SK-N-SH (cell line): ENCODE measurements at regions not wholly inside any gene's neighbourhood (a gene's known extent, or its start where the extent isn't known, plus 50 kb on each side); places are given as distances from the start of the nearest gene placed in this dataset.

Experiments used
- CTCF ChIA-PET: fragments of 300-600, 350-600 bp; formaldehyde crosslinking; extraction: SDS; loops from one replicate; lab custom pipeline; 2021; lab: Yijun Ruan, JAX
- POLR2A ChIA-PET: fragments of 350-600 bp; sonication (Branson Sonifier 250); formaldehyde crosslinking; extraction: SDS; loops from one replicate; lab custom pipeline; 2020; ENCODE audit warnings: antibody characterized with exemption, inconsistent platforms; lab: Yijun Ruan, JAX
- DNase-seq: peaks from one replicate; pipeline ENCODE4 v3.0.0; 2012
- H2AFZ ChIP-seq: fragments of 200-600 bp; sonication (generic); 2 replicates; pipeline ENCODE4 v1.8.1; 2016; ENCODE audit warnings: antibody characterized with exemption, mild to moderate bottlenecking, low read depth
- H3F3A ChIP-seq: fragments of 200-600 bp; sonication (generic); replicated peaks from 2 replicates; pipeline ENCODE3; 2016; ENCODE audit warnings: antibody characterized with exemption, mild to moderate bottlenecking; ENCODE audit not compliant: insufficient read depth
- H3K27ac ChIP-seq, 2 experiments: fragments of 200-500 bp in 1 of 2; fragments of 200-600 bp in 1 of 2; sonication (Bioruptor generic) in 1 of 2; sonication (generic), shearing (Covaris generic) in 1 of 2; 2 replicates each; pipeline versions ENCODE4 v1.5.1 to v1.6.1; 2014 to 2016; ENCODE audit warnings: low read depth in 2 of 2, inconsistent platforms in 1 of 2, low read length in 1 of 2, mild to moderate bottlenecking in 1 of 2, mixed read lengths in 1 of 2
- H3K27me3 ChIP-seq: fragments of 200-600 bp; sonication (generic), shearing (Covaris generic); 2 replicates; pipeline ENCODE4 v1.6.1; 2016; ENCODE audit warnings: mixed run types; ENCODE audit not compliant: insufficient read depth
- H3K36me3 ChIP-seq, 2 experiments: fragments of 200-500 bp in 1 of 2; fragments of 200-600 bp in 1 of 2; sonication (Bioruptor generic) in 1 of 2; sonication (generic) in 1 of 2; replicated peaks in 1 of 2; 2 replicates each; pipeline versions ENCODE3 to v1.5.1; 2014 to 2016; ENCODE audit warnings: low read length in 1 of 2, mild to moderate bottlenecking in 1 of 2; ENCODE audit not compliant: insufficient read depth in 2 of 2, control insufficient read depth in 1 of 2
- H3K4me1 ChIP-seq, 2 experiments: fragments of 200-500 bp in 1 of 2; fragments of 200-600 bp in 1 of 2; sonication (Bioruptor generic) in 1 of 2; sonication (generic), shearing (Covaris generic) in 1 of 2; 2 replicates each; pipeline versions ENCODE4 v1.5.1 to v1.6.1; 2014 to 2016; ENCODE audit warnings: low read depth in 1 of 2, low read length in 1 of 2, mixed run types in 1 of 2; ENCODE audit not compliant: insufficient read depth in 2 of 2, control insufficient read depth in 1 of 2
- H3K4me2 ChIP-seq: fragments of 200-600 bp; sonication (generic), shearing (Covaris generic); 2 replicates; pipeline ENCODE4 v1.6.1; 2017; ENCODE audit warnings: mixed run types
- H3K4me3 ChIP-seq, 2 experiments: fragments of 200-500 bp in 1 of 2; fragments of 200-600 bp in 1 of 2; sonication (Bioruptor generic) in 1 of 2; sonication (generic), shearing (Covaris generic) in 1 of 2; 2 replicates each; pipeline versions ENCODE4 v1.5.1 to v1.8.1; 2014 to 2016; ENCODE audit warnings: low read depth in 2 of 2, inconsistent platforms in 1 of 2, low read length in 1 of 2, mild to moderate bottlenecking in 1 of 2, mixed read lengths in 1 of 2, moderate library complexity in 1 of 2
- H3K79me2 ChIP-seq: fragments of 200-600 bp; sonication (generic); 2 replicates; pipeline ENCODE4 v1.8.1; 2017; ENCODE audit warnings: mild to moderate bottlenecking; ENCODE audit not compliant: insufficient read depth
- H3K9ac ChIP-seq: fragments of 200-600 bp; sonication (generic); 2 replicates; pipeline ENCODE4 v1.6.1; 2017; ENCODE audit warnings: mixed run types
- H3K9me2 ChIP-seq: fragments of 200-600 bp; sonication (generic); 2 replicates; pipeline ENCODE4 v1.6.1; 2017; ENCODE audit warnings: mixed run types
- H3K9me3 ChIP-seq: fragments of 200-600 bp; sonication (generic); 2 replicates; pipeline ENCODE4 v1.6.1; 2017; ENCODE audit warnings: mixed run types, mild to moderate bottlenecking, moderate library complexity
- H4K20me1 ChIP-seq: fragments of 200-600 bp; sonication (generic); 2 replicates; pipeline ENCODE4 v1.6.1; 2017; ENCODE audit warnings: mild to moderate bottlenecking, mixed run types; ENCODE audit not compliant: insufficient read depth
- FOSL2 ChIP-seq: IDR thresholded peaks from 2 replicates; pipeline ENCODE4 v1.4.0; 2012; ENCODE audit warnings: low read depth, mild to moderate bottlenecking, moderate library complexity, borderline replicate concordance
- FOXM1 ChIP-seq: IDR thresholded peaks from 2 replicates; pipeline ENCODE4 v1.4.0; 2012; ENCODE audit warnings: low read depth, mild to moderate bottlenecking
- GABPA ChIP-seq: IDR thresholded peaks from 2 replicates; pipeline ENCODE4 v1.4.0; 2012; ENCODE audit warnings: low read depth, mild to moderate bottlenecking
- MAX ChIP-seq: IDR thresholded peaks from 2 replicates; pipeline ENCODE4 v1.4.0; 2012; ENCODE audit warnings: low read depth
- POLR2AphosphoS5 ChIP-seq: IDR thresholded peaks from 2 replicates; pipeline ENCODE4 v1.6.1; 2012; ENCODE audit warnings: low read depth, low read length
- RAD21 ChIP-seq: IDR thresholded peaks from 2 replicates; pipeline ENCODE4 v1.6.1; 2012; ENCODE audit warnings: mild to moderate bottlenecking, low read length
- RCOR1 ChIP-seq: fragments of 150-350 bp; IDR thresholded peaks from 2 replicates; pipeline ENCODE4 v1.6.1; 2017; ENCODE audit warnings: antibody characterized with exemption, low read length
- RXRA ChIP-seq: IDR thresholded peaks from 2 replicates; pipeline ENCODE4 v1.4.0; 2012; ENCODE audit warnings: low read depth, mild to moderate bottlenecking, borderline replicate concordance
- SMC3 ChIP-seq: IDR thresholded peaks from 2 replicates; pipeline ENCODE4 v1.6.1; 2012; ENCODE audit warnings: low read depth, low read length, improper control_type of control experiment
- TAF1 ChIP-seq: IDR thresholded peaks from 2 replicates; pipeline ENCODE4 v1.6.1; 2012; ENCODE audit warnings: low read depth, mild to moderate bottlenecking, low read length, moderate library complexity, borderline replicate concordance
- TEAD4 ChIP-seq: IDR thresholded peaks from 2 replicates; pipeline ENCODE4 v1.4.0; 2012; ENCODE audit warnings: mild to moderate bottlenecking, borderline replicate concordance; ENCODE audit not compliant: insufficient read depth
- USF1 ChIP-seq: IDR thresholded peaks from 2 replicates; pipeline ENCODE4 v1.4.0; 2012; ENCODE audit warnings: low read depth, borderline replicate concordance
- USF2 ChIP-seq: fragments of 150-350 bp; IDR thresholded peaks from 2 replicates; pipeline ENCODE4 v1.6.1; 2017; ENCODE audit warnings: antibody characterized with exemption, low read length, low read depth, borderline replicate concordance
- YY1 ChIP-seq: IDR thresholded peaks from 2 replicates; pipeline ENCODE4 v1.4.0; 2012; ENCODE audit warnings: low read depth, mild to moderate bottlenecking
- ZBTB33 ChIP-seq: IDR thresholded peaks from 2 replicates; pipeline ENCODE4 v1.4.0; 2012; ENCODE audit warnings: low read depth, borderline replicate concordance
- WGBS: methylation state at CpG from one replicate; pipeline ENCODE4 v1.1.6; 2017; ENCODE audit warnings: low lambda C conversion rate; 5-methylcytosine and 5-hydroxymethylcytosine counted together
- TF ChIP-seq, protein P1 (sequence below): IDR thresholded peaks from 2 replicates; pipeline ENCODE4; 2012

GRCh38 chr17:34176440-34176839 lies 78.6 kb upstream of the CCL2 start:
- 46% methylated on average over 2 of the region's 2 CpGs for WGBS
- no peak for DNase-seq
- ChIA-PET CTCF (interaction anchor here (4.1 kb wide), 1 partner anchor 185 kb away, joined by 16 read pairs; no protein-coding TSS in a partner anchor), POLR2A (no interaction called here)
- Histone ChIP-seq H4K20me1 (no peaks in the 10 kb centered on the region), H3K4me1 (no peaks in the 10 kb centered on the region), H3K27ac (no peak overlapping the region), H3K9me2 (no peaks in the 10 kb centered on the region), H3K9ac (no peak overlapping the region), H3K4me2 (no peak overlapping the region), H3K4me3 (no peak overlapping the region), H3K27me3 (no peaks in the 10 kb centered on the region), H3K36me3 (no peaks in the 10 kb centered on the region), H3K9me3 (no peaks in the 10 kb centered on the region), H3F3A (no peaks in the 10 kb centered on the region), H2AFZ (no peak overlapping the region), H3K79me2 (no peaks in the 10 kb centered on the region)
- TF ChIP-seq YY1 (no peak), GABPA (no peak), RCOR1 (no peak), USF2 (no peak), FOXM1 (no peak), ZBTB33 (no peak), RXRA (no peak), FOSL2 (no peak), TAF1 (no peak), SMC3 (no peak), MAX (no peak), RAD21 (no peak), POLR2AphosphoS5 (no peak), TEAD4 (no peak), USF1 (no peak)
- TF ChIP-seq, protein P1, sequence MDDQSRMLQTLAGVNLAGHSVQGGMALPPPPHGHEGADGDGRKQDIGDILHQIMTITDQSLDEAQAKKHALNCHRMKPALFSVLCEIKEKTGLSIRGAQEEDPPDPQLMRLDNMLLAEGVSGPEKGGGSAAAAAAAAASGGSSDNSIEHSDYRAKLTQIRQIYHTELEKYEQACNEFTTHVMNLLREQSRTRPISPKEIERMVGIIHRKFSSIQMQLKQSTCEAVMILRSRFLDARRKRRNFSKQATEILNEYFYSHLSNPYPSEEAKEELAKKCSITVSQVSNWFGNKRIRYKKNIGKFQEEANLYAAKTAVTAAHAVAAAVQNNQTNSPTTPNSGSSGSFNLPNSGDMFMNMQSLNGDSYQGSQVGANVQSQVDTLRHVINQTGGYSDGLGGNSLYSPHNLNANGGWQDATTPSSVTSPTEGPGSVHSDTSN, result no peak
